HepG2 (cell line): ENCODE measurements at regions not wholly inside any gene's neighbourhood (a gene's known extent, or its start where the extent isn't known, plus 50 kb on each side); places are given as distances from the start of the nearest gene placed in this dataset.

Experiments
- ATAC-seq: fragments of 200-7000 bp; cut with Tn5 transposase; 3 replicates; pipeline ENCODE4 v1.9.1; 2020; ENCODE audit warnings: mild to moderate bottlenecking, moderate library complexity
- BruUV-seq: library from RNA; stranded (reverse); fragments of 400-500 nt; replicated peaks from 2 replicates; lab custom pipeline; 2021; lab: Mats Ljungman, UMichigan
- CTCF ChIA-PET: fragments of 300-600 bp; formaldehyde crosslinking; extraction: SDS; loops from one replicate; lab custom pipeline; 2021; ENCODE audit warnings: low total read pairs, inconsistent platforms, low intra/inter-chr PET ratio; lab: Yijun Ruan, JAX
- POLR2A ChIA-PET: fragments of 350-600 bp; sonication (Branson Sonifier 250); formaldehyde crosslinking; loops from one replicate; lab custom pipeline; 2020; ENCODE audit warnings: antibody characterized with exemption, inconsistent platforms; lab: Yijun Ruan, JAX
- DNase-seq: peaks from one replicate; pipeline ENCODE4 v3.0.0-alpha.2; 2015; ENCODE audit warnings: low spot score
- FAIRE-seq: peaks from 3 replicates; lab custom pipeline; 2011; peaks lifted over from hg19 to GRCh38; lab: Jason Lieb, UNC
- H2AFZ ChIP-seq: one replicate; pipeline ENCODE4 v1.6.1; 2011; ENCODE audit warnings: low read length, inconsistent platforms
- H3K27ac ChIP-seq: fragments of 300-600 bp; 3 replicates; pipeline ENCODE4 v1.8.0; 2011; ENCODE audit warnings: mixed run types, mild to moderate bottlenecking, mixed read lengths, low read length, inconsistent platforms; ENCODE audit not compliant: insufficient read depth; ENCODE audit errors: extremely low read length
- H3K27me3 ChIP-seq, 2 experiments: fragments of 200-600 bp in 1 of 2; 2 replicates in 1 of 2; 3 replicates in 1 of 2; pipeline versions ENCODE4 v1.6.0 to v1.8.0; 2011; ENCODE audit warnings: low read length in 2 of 2, mild to moderate bottlenecking in 2 of 2, moderate library complexity in 2 of 2, inconsistent platforms in 1 of 2; ENCODE audit not compliant: insufficient read depth in 2 of 2, control insufficient read depth in 1 of 2
- H3K36me3 ChIP-seq, 2 experiments: fragments of 200-600 bp in 1 of 2; replicated peaks in 1 of 2; 2 replicates in 1 of 2; 3 replicates in 1 of 2; pipeline versions ENCODE4 v1.5.1 to v1.8.0; 2011; ENCODE audit warnings: low read length in 2 of 2, inconsistent platforms in 1 of 2; ENCODE audit not compliant: insufficient read depth in 2 of 2, control insufficient read depth in 1 of 2
- H3K4me1 ChIP-seq: 2 replicates; pipeline ENCODE4 v1.5.1; 2012; ENCODE audit warnings: low read length, inconsistent platforms; ENCODE audit not compliant: insufficient read depth
- H3K4me2 ChIP-seq: 2 replicates; pipeline ENCODE4 v1.6.0; 2011; ENCODE audit warnings: low read depth, low read length, inconsistent platforms
- H3K4me3 ChIP-seq, 3 experiments: fragments of 200-600 bp in 1 of 3; sonication (generic), shearing (Covaris generic) in 1 of 3; replicated peaks in 1 of 3; 2 replicates each; pipeline ENCODE4 v1.5.1; 2011 to 2016; ENCODE audit warnings: low read length in 3 of 3, inconsistent platforms in 2 of 3, low read depth in 2 of 3, mild to moderate bottlenecking in 2 of 3, control low read depth in 1 of 3, mixed read lengths in 1 of 3; ENCODE audit not compliant: insufficient read depth in 1 of 3
- H3K79me2 ChIP-seq: one replicate; pipeline ENCODE4 v1.6.1; 2011; ENCODE audit warnings: low read length, inconsistent platforms; ENCODE audit not compliant: insufficient read depth
- H3K9ac ChIP-seq: 2 replicates; pipeline ENCODE4 v1.6.0; 2011; ENCODE audit warnings: mild to moderate bottlenecking, low read depth, low read length, inconsistent platforms; ENCODE audit not compliant: insufficient read depth
- H3K9me3 ChIP-seq: 2 replicates; pipeline ENCODE4 v1.5.1; 2012; ENCODE audit warnings: mild to moderate bottlenecking, low read length
- H4K20me1 ChIP-seq: 2 replicates; pipeline ENCODE4 v1.6.0; 2011; ENCODE audit warnings: inconsistent platforms, mild to moderate bottlenecking, low read length, moderate library complexity; ENCODE audit not compliant: insufficient read depth
- CREB1 ChIP-seq, 2 experiments: fragments of 450-650 bp in 1 of 2; IDR thresholded peaks; 2 replicates each; pipeline ENCODE4 v1.6.1; 2016 to 2017; ENCODE audit warnings: control low read depth in 1 of 2, mild to moderate bottlenecking in 1 of 2, missing compliant biosample characterization in 1 of 2, missing genetic modification characterization in 1 of 2
- DR1 ChIP-seq: sonication (generic); formaldehyde crosslinking; IDR thresholded peaks from 2 replicates; pipeline ENCODE4 v1.8.0; 2021; ENCODE audit warnings: mild to moderate bottlenecking, missing genetic modification reagents, inconsistent platforms
- ERF ChIP-seq: IDR thresholded peaks from 2 replicates; pipeline ENCODE4 v1.6.1; 2018; ENCODE audit warnings: missing biosample characterization, missing genetic modification reagents
- JUND ChIP-seq: sonication (generic); formaldehyde crosslinking; IDR thresholded peaks from 2 replicates; pipeline ENCODE4 v1.8.0; 2022; ENCODE audit warnings: mild to moderate bottlenecking, missing genetic modification reagents
- NBN ChIP-seq: fragments of 450-650 bp; conservative IDR thresholded peaks from 2 replicates; pipeline ENCODE4 v1.6.1; 2017
- SPEN ChIP-seq: sonication (generic); formaldehyde crosslinking; IDR thresholded peaks from 2 replicates; pipeline ENCODE4 v1.5.1; 2020; ENCODE audit warnings: low read depth, mild to moderate bottlenecking, missing genetic modification reagents
- ZBTB8A ChIP-seq: sonication (generic); formaldehyde crosslinking; IDR thresholded peaks from 2 replicates; pipeline ENCODE4 v1.4.0; 2020; ENCODE audit warnings: mild to moderate bottlenecking, low read depth, missing genetic modification reagents, borderline replicate concordance
- ZMAT3 ChIP-seq: sonication (generic); formaldehyde crosslinking; conservative IDR thresholded peaks from 2 replicates; pipeline ENCODE4 v1.7.0; 2021; ENCODE audit warnings: missing genetic modification reagents
- ZNF101 ChIP-seq: sonication (generic); formaldehyde crosslinking; IDR thresholded peaks from 2 replicates; pipeline ENCODE4 v1.4.0; 2020; ENCODE audit warnings: mild to moderate bottlenecking, low read depth, missing genetic modification reagents, borderline replicate concordance
- ZNF235 ChIP-seq: sonication (generic); formaldehyde crosslinking; IDR thresholded peaks from 2 replicates; pipeline ENCODE4 v1.8.1; 2023; ENCODE audit warnings: mild to moderate bottlenecking, missing genetic modification reagents, borderline replicate concordance
- ZNF337 ChIP-seq: sonication (generic); formaldehyde crosslinking; IDR thresholded peaks from 2 replicates; pipeline ENCODE4 v1.5.1; 2020; ENCODE audit warnings: missing genetic modification reagents, low read depth, mild to moderate bottlenecking, borderline replicate concordance
- ZNF570 ChIP-seq: sonication (generic); formaldehyde crosslinking; IDR thresholded peaks from 2 replicates; pipeline ENCODE4 v1.4.0; 2020; ENCODE audit warnings: mild to moderate bottlenecking, missing genetic modification reagents, borderline replicate concordance
- WGBS: methylation state at CpG from one replicate; pipeline ENCODE4 v1.1.6; 2017; ENCODE audit warnings: low lambda C conversion rate; 5-methylcytosine and 5-hydroxymethylcytosine counted together
- in situ Hi-C: cut with HindIII; loops from 2 replicates; pipeline ENCODE4 v1.10.0; 2017; ENCODE audit warnings: low pct_unique_long_range_greater_than_20kb; ENCODE audit not compliant: extremely low pct_ligation_motif_present
- intact Hi-C: fragments of 100-400 bp; cut with micrococcal nuclease; formaldehyde crosslinking; loops from one replicate; pipeline ENCODE4 v1.10.0; 2022; ENCODE audit not compliant: unreplicated experiment
- TF ChIP-seq, protein P1 (sequence below): sonication (generic); formaldehyde crosslinking; IDR thresholded peaks from 2 replicates; pipeline ENCODE4 v1.5.1; 2020; ENCODE audit warnings: mild to moderate bottlenecking, missing genetic modification reagents
- TF ChIP-seq, protein P2 (sequence below): sonication (generic); formaldehyde crosslinking; IDR thresholded peaks from 2 replicates; pipeline ENCODE4 v1.8.1; 2023; ENCODE audit warnings: mild to moderate bottlenecking, missing genetic modification reagents

DNA sequence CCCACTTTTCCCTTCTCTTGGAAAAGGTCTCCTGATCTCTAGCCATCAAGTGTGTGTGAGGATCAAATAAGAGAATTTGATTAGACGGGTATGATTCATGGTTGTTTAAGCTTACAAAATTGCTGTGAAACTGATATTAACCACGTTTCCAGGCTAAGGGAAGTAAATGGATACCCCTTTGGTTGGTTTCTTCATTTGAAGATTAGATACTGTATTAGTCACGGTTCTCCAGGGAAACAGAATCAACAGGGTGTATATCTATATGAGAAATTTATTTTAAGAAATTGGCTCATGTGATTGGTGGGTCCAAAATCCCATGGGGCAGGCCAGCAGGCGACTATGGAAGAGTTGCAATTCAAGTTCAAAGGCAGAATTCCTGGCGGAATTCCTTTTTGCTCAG, 112.7 kb upstream of the SELENOK start (continued):
- TF ChIP-seq, protein P1, sequence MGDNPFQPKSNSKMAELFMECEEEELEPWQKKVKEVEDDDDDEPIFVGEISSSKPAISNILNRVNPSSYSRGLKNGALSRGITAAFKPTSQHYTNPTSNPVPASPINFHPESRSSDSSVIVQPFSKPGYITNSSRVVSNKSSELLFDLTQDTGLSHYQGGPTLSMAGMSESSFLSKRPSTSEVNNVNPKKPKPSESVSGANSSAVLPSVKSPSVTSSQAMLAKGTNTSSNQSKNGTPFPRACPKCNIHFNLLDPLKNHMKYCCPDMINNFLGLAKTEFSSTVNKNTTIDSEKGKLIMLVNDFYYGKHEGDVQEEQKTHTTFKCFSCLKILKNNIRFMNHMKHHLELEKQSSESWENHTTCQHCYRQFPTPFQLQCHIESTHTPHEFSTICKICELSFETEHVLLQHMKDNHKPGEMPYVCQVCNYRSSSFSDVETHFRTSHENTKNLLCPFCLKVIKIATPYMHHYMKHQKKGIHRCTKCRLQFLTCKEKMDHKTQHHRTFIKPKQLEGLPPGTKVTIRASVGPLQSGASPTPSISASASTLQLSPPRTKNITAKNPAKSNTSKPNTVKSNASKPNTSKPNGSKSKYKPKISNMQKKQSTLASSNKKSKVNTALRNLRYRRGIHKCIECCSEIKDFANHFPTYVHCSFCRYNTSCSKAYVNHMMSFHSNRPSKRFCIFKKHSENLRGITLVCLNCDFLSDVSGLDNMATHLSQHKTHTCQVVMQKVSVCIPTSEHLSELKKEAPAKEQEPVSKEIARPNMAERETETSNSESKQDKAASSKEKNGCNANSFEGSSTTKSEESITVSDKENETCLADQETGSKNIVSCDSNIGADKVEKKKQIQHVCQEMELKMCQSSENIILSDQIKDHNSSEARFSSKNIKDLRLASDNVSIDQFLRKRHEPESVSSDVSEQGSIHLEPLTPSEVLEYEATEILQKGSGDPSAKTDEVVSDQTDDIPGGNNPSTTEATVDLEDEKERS (CRISPR knock-in tag), result no peak
- TF ChIP-seq DR1 (no peak), ERF (CRISPR knock-in tag) (no peak), ZMAT3 (CRISPR knock-in tag) (no peak), ZNF337 (CRISPR knock-in tag) (no peak)

DNA sequence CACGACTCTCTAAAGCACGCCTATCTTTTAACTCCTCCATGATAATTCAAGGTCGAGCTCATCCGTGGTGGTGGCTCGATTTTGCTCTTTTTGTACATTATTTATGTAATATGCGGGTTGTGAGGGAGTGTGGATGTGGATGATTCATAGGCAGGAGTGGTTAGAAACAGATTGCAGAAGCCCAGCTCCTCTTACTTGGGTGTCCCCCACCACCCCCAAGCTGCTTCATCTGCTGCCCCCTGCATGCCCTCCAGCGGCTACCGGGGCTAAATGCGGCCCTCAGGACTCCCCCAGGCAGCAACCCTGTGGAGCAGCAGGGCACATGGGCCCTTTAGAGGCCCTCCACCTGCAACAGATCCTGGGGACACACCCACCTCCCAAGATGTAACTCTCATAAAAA, 111.5 kb upstream of the SELENOK start:
- Histone ChIP-seq H3K9ac (no peak overlapping the region), H4K20me1 (no peaks in the 10 kb centered on the region), H3K36me3 (no peaks in the 10 kb centered on the region), H3K27me3 (peaks cover 2 to 24% of the 10 kb centered on the region in 2 experiments; a peak in 2 of 5 replicates), H3K27ac (no peak overlapping the region), H3K4me1 (no peaks in the 10 kb centered on the region), H2AFZ (no peak overlapping the region), H3K4me3 (no peak overlapping the region), H3K79me2 (no peaks in the 10 kb centered on the region), H3K4me2 (no peak overlapping the region), H3K9me3 (no peaks in the 10 kb centered on the region)
- TF ChIP-seq ZNF570 (CRISPR knock-in tag) (no peak), JUND (no peak), CREB1 (IDR thresholded peaks at IDR 0.05) (no peak), CREB1 (CRISPR knock-in tag; IDR thresholded peaks at IDR 0.05) (no peak), ZNF101 (CRISPR knock-in tag) (no peak), ZBTB8A (no peak), NBN (no peak), SPEN (CRISPR knock-in tag) (no peak), ZNF235 (no peak)
- TF ChIP-seq, protein P2, sequence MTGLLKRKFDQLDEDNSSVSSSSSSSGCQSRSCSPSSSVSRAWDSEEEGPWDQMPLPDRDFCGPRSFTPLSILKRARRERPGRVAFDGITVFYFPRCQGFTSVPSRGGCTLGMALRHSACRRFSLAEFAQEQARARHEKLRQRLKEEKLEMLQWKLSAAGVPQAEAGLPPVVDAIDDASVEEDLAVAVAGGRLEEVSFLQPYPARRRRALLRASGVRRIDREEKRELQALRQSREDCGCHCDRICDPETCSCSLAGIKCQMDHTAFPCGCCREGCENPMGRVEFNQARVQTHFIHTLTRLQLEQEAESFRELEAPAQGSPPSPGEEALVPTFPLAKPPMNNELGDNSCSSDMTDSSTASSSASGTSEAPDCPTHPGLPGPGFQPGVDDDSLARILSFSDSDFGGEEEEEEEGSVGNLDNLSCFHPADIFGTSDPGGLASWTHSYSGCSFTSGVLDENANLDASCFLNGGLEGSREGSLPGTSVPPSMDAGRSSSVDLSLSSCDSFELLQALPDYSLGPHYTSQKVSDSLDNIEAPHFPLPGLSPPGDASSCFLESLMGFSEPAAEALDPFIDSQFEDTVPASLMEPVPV (CRISPR knock-in tag), result no peak
- no TSS peak for BruUV-seq
- in situ Hi-C loops (no loop called here), intact Hi-C loops (no loop called here)
- ChIA-PET POLR2A (no interaction called here), CTCF (no interaction called here)
- ATAC-seq (no peak), DNase-seq (no peak), FAIRE-seq (no peak)
- 22% methylated on average over 9 of the region's 9 CpGs for WGBS
